ENCODE measurements at regions not wholly inside any gene's neighbourhood (a gene's known extent, or its start where the extent isn't known, plus 50 kb on each side); places are given as distances from the start of the nearest gene placed in this dataset.

DNA sequence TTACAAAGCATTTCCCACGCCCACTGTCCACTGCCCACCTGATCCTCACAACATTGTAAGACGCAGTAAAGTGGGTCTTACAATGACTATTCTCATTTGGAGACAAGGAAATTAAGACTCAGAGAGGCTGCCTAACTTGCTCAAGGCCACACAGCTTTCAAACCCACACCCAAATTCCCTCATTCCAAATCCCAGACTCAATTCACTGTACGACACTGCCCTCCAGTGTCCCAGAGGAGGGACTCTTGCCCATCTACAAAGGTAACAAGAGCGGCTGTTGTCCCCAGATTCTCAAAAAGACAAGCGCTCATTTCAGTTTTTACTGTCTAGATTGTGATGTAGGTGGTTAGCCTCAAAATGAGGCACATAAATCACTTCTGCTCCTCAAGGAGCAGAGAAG lies 184.6 kb downstream of the ACTL7B start:
- Histone ChIP-seq H3K4me1 (ENCODE audit: low read depth) (no peaks in the 10 kb centered on the region), H3K36me3 (no peaks in the 10 kb centered on the region), H3K4me3 (no peak overlapping the region), H3K27ac (no peak overlapping the region), H3K27me3 (peaks cover 29% of the 10 kb centered on the region), H3K9me3 (ENCODE audit: low read depth) (no peaks in the 10 kb centered on the region)
- TF ChIP-seq, protein P1, sequence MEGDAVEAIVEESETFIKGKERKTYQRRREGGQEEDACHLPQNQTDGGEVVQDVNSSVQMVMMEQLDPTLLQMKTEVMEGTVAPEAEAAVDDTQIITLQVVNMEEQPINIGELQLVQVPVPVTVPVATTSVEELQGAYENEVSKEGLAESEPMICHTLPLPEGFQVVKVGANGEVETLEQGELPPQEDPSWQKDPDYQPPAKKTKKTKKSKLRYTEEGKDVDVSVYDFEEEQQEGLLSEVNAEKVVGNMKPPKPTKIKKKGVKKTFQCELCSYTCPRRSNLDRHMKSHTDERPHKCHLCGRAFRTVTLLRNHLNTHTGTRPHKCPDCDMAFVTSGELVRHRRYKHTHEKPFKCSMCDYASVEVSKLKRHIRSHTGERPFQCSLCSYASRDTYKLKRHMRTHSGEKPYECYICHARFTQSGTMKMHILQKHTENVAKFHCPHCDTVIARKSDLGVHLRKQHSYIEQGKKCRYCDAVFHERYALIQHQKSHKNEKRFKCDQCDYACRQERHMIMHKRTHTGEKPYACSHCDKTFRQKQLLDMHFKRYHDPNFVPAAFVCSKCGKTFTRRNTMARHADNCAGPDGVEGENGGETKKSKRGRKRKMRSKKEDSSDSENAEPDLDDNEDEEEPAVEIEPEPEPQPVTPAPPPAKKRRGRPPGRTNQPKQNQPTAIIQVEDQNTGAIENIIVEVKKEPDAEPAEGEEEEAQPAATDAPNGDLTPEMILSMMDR (IDR thresholded peaks at IDR 0.05; ENCODE audit: low read depth, low read length): peak; percentile 39
- DNase-seq (ENCODE audit: low read depth in 1 of 2, low spot score in 1 of 2): peak in 1 of 2 donors; percentile 40

DNA sequence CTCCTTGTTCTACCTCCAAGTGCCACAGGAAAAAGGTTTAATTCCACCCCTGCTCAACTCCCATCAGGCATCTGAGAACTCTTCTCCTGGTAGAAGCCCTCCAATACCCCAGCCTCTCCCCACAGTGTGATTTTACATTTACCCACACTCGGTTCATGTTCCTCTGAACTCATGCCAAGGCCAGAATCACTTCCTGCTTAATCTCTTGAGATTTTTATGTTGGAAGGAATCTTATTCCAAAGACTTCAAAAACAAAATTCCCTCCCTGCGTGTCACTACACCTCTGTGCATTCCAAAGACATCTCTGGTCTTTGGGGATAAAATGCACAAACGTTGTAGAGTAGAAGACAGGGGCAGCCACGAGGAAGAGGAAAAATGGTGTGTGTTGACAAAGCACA lies 186.8 kb downstream of the ACTL7B start:
- no peaks in the 10 kb centered on the region for H3K4me1 ChIP-seq (ENCODE audit: low read depth)
- H3K27ac ChIP-seq: no peak overlapping the region
- TF ChIP-seq, protein P1 (IDR thresholded peaks at IDR 0.05; ENCODE audit: low read depth, low read length): no peak
- H3K36me3 ChIP-seq: no peaks in the 10 kb centered on the region
- H3K4me3 ChIP-seq: no peak overlapping the region
- DNase-seq (ENCODE audit: low read depth in 1 of 2, low spot score in 1 of 2): no peak
- peaks cover 22% of the 10 kb centered on the region for H3K27me3 ChIP-seq
- H3K9me3 ChIP-seq (ENCODE audit: low read depth): no peaks in the 10 kb centered on the region

DNA sequence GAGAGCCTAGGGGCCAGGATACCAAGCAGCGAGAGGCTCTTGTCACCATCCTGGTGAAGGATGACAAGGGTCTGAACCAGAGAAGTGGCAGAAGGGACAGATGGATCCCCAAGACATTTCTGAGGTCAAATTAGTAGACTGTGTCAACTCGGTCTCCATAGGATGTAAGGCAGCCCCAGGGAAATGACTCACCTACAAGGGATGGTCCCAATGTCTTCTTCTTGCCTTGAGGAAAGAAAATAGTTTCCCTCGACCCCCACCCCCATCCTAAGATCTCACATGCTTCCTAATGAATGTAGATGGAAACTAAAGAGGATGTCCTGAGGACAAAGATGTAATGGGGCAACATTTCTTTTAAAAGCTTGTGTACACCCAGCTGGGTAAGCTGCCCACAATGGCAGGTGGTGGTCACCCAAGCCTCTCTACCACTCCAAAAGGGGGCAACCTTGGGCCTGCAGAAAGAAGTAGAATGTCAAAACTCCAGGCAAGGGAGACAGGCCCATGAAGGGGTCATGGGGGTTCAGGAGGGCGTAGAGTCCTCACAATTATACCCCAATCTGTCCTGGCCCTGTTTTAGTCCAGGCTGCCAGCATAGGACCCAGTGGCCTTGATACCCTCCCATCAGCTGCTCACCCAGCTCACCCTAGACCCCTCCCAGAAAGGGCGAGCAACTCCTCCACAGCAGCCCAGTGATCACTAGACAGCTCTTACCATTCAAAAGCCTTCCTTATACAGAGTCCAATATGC lies 187.4 kb downstream of the ACTL7B start:
- H3K27ac ChIP-seq: no peak overlapping the region
- TF ChIP-seq, protein P1 (IDR thresholded peaks at IDR 0.05; ENCODE audit: low read depth, low read length): no peak

DNA sequence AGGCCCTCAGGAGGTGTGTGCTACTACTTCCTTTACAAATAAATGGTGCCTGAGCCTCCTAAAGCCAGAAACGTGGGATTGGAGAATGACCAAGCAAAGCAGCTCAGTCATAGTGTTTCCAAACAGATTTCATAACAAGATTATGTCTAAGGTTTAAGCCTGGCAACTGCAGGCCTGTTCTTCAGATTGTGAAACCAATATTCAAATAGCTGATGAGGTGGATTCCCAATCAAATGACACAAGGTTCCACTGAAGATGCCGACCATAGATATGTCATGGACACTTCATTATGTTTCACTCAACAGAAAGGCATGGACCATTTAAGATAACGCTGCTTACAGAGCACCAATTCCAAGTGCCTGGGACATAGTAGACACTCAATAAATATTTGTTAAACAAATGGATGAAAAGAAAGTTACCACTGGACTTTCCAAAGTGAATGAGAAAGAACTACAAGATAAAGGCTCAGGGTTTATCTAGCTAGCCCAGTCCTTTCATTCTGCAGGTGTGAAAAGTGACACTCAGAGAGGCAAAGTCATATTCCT lies 189.5 kb downstream of the ACTL7B start:
- Histone ChIP-seq H3K9me3 (ENCODE audit: low read depth) (no peaks in the 10 kb centered on the region), H3K36me3 (no peaks in the 10 kb centered on the region), H3K4me1 (ENCODE audit: low read depth) (no peaks in the 10 kb centered on the region), H3K4me3 (no peak overlapping the region), H3K27me3 (peaks cover 10% of the 10 kb centered on the region), H3K27ac (no peak overlapping the region)
- DNase-seq (ENCODE audit: low read depth in 1 of 2, low spot score in 1 of 2): no peak
- TF ChIP-seq, protein P1 (IDR thresholded peaks at IDR 0.05; ENCODE audit: low read depth, low read length): no peak

More for the DNA sequence above, 187.4 kb downstream of the ACTL7B start:
- Histone ChIP-seq H3K4me3 (no peak overlapping the region), H3K9me3 (ENCODE audit: low read depth) (no peaks in the 10 kb centered on the region), H3K36me3 (no peaks in the 10 kb centered on the region), H3K4me1 (ENCODE audit: low read depth) (no peaks in the 10 kb centered on the region), H3K27me3 (peaks cover 21% of the 10 kb centered on the region)
- no peak for DNase-seq (ENCODE audit: low read depth in 1 of 2, low spot score in 1 of 2)

DNA sequence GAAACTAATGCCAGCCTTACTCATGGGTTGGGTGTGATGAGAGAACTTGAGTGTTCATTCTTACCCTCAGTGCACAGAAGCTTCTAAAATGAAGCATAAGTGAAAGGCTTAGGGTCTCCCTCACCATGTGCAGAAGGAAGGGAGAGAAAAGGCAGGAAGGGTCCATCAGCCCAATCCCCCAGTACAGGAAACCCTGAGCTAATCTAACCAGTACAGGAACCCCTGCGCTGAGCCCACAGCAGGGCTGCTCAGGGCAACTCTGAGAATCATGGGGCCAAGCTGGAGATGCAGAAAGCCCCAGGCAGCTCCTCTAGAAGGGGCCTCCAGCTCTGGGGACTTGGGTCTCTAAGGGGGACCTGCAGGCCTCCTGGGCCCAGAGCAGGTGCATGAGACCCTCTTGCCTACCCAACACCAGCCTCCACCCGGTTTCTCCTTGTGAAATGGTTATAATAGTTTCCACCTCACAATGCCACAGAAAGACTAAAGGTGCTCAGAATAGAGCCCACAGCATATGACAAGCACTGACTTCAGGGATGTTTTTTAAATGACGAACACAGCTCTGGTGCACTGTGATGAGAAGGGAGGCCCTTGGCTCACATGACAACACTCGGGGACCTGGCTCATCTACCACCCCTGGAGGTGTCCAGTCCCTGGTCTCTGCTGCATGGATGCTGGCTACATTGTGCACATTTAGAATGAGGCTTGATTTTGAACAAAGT lies 190.1 kb downstream of the ACTL7B start:
- no peaks in the 10 kb centered on the region for H3K4me1 ChIP-seq (ENCODE audit: low read depth)
- TF ChIP-seq, protein P1 (IDR thresholded peaks at IDR 0.05; ENCODE audit: low read depth, low read length): no peak

More for the DNA sequence above, 190.1 kb downstream of the ACTL7B start:
- DNase-seq (ENCODE audit: low read depth in 1 of 2, low spot score in 1 of 2): no peak
- Histone ChIP-seq H3K36me3 (no peaks in the 10 kb centered on the region), H3K27ac (no peak overlapping the region), H3K4me3 (no peak overlapping the region), H3K9me3 (ENCODE audit: low read depth) (no peaks in the 10 kb centered on the region), H3K27me3 (peaks cover 10% of the 10 kb centered on the region)
